Loucy (cell line): ENCODE measurements at regions not wholly inside any gene's neighbourhood (a gene's known extent, or its start where the extent isn't known, plus 50 kb on each side); places are given as distances from the start of the nearest gene placed in this dataset.
"Not testable (repeated sequence)": the region's sequence is repeated elsewhere in the genome, so short reads cannot be mapped to it uniquely, and the experiment has no call there.

Experiments used
- CTCF ChIP-seq: fragments of 200-600 bp; sonication (generic); conservative IDR thresholded peaks from 2 replicates; pipeline ENCODE4 v1.5.1; 2014; ENCODE audit warnings: mild to moderate bottlenecking, antibody characterized with exemption, low read length
- EZH2phosphoT487 ChIP-seq: fragments of 200-600 bp; IDR thresholded peaks from 2 replicates; pipeline ENCODE4 v1.6.1; 2018; ENCODE audit warnings: antibody characterized with exemption, mild to moderate bottlenecking, moderate library complexity, borderline replicate concordance

- not testable (repeated sequence) for TF ChIP-seq CTCF, EZH2phosphoT487
Observed at GRCh38 chr16:21521390-21522143, 77.8 kb upstream of the METTL9 start.
